ENCODE measurements at regions not wholly inside any gene's neighbourhood (a gene's known extent, or its start where the extent isn't known, plus 50 kb on each side); places are given as distances from the start of the nearest gene placed in this dataset.

GRCh38 chr15:35834216-35834830, 288.4 kb upstream of the DPH6 start:
- Histone ChIP-seq H3K27ac (ENCODE audit: low read depth, low read length) (no peak overlapping the region), H3K36me3 (ENCODE audit: control insufficient read depth, insufficient read depth, low read length) (no peaks in the 10 kb centered on the region), H3K4me1 (ENCODE audit: control insufficient read depth, insufficient read depth, low read length) (no peaks in the 10 kb centered on the region), H3K4me3 (ENCODE audit: low read length) (no peak overlapping the region), H3K9ac (ENCODE audit: low read length) (no peak overlapping the region), H3K27me3 (ENCODE audit: control insufficient read depth, insufficient read depth, low read length) (no peaks in the 10 kb centered on the region)

GRCh38 chr15:35834866-35835265, 288.9 kb upstream of the DPH6 start:
- Histone ChIP-seq H3K4me3 (ENCODE audit: low read length) (no peak overlapping the region), H3K36me3 (ENCODE audit: control insufficient read depth, insufficient read depth, low read length) (no peaks in the 10 kb centered on the region), H3K27me3 (ENCODE audit: control insufficient read depth, insufficient read depth, low read length) (no peaks in the 10 kb centered on the region), H3K9ac (ENCODE audit: low read length) (no peak overlapping the region), H3K27ac (ENCODE audit: low read depth, low read length) (no peak overlapping the region), H3K4me1 (ENCODE audit: control insufficient read depth, insufficient read depth, low read length) (no peaks in the 10 kb centered on the region)

- Histone ChIP-seq H3K4me3 (ENCODE audit: low read length) (no peak overlapping the region), H3K27ac (ENCODE audit: low read depth, low read length) (no peak overlapping the region), H3K4me1 (ENCODE audit: control insufficient read depth, insufficient read depth, low read length) (no peaks in the 10 kb centered on the region), H3K9ac (ENCODE audit: low read length) (no peak overlapping the region), H3K36me3 (ENCODE audit: control insufficient read depth, insufficient read depth, low read length) (no peaks in the 10 kb centered on the region), H3K27me3 (ENCODE audit: control insufficient read depth, insufficient read depth, low read length) (no peaks in the 10 kb centered on the region)
These were observed 292.6 kb upstream of the DPH6 start for GRCh38 chr15:35838424-35839111.

GRCh38 chr15:35842631-35843030, 296.7 kb upstream of the DPH6 start:
- H3K4me3 ChIP-seq (ENCODE audit: low read length), result no peak overlapping the region
- H3K36me3 ChIP-seq (ENCODE audit: control insufficient read depth, insufficient read depth, low read length), result no peaks in the 10 kb centered on the region
- H3K4me1 ChIP-seq (ENCODE audit: control insufficient read depth, insufficient read depth, low read length), result no peaks in the 10 kb centered on the region
- H3K27me3 ChIP-seq (ENCODE audit: control insufficient read depth, insufficient read depth, low read length), result no peaks in the 10 kb centered on the region
- no peak overlapping the region for H3K27ac ChIP-seq (ENCODE audit: low read depth, low read length)
- H3K9ac ChIP-seq (ENCODE audit: low read length), result no peak overlapping the region

- Histone ChIP-seq H3K9ac (ENCODE audit: low read length) (no peak overlapping the region), H3K36me3 (ENCODE audit: control insufficient read depth, insufficient read depth, low read length) (no peaks in the 10 kb centered on the region), H3K27ac (ENCODE audit: low read depth, low read length) (no peak overlapping the region), H3K27me3 (ENCODE audit: control insufficient read depth, insufficient read depth, low read length) (no peaks in the 10 kb centered on the region), H3K4me3 (ENCODE audit: low read length) (no peak overlapping the region), H3K4me1 (ENCODE audit: control insufficient read depth, insufficient read depth, low read length) (no peaks in the 10 kb centered on the region)
These were observed 297.5 kb upstream of the DPH6 start for GRCh38 chr15:35843498-35843897.

- Histone ChIP-seq H3K27me3 (ENCODE audit: control insufficient read depth, insufficient read depth, low read length) (no peaks in the 10 kb centered on the region), H3K36me3 (ENCODE audit: control insufficient read depth, insufficient read depth, low read length) (no peaks in the 10 kb centered on the region), H3K4me3 (ENCODE audit: low read length) (no peak overlapping the region), H3K27ac (ENCODE audit: low read depth, low read length) (no peak overlapping the region), H3K9ac (ENCODE audit: low read length) (no peak overlapping the region), H3K4me1 (ENCODE audit: control insufficient read depth, insufficient read depth, low read length) (no peaks in the 10 kb centered on the region)
These were observed 304.3 kb upstream of the DPH6 start for GRCh38 chr15:35850284-35850683.

- Histone ChIP-seq H3K9ac (ENCODE audit: low read length) (no peak overlapping the region), H3K27me3 (ENCODE audit: control insufficient read depth, insufficient read depth, low read length) (no peaks in the 10 kb centered on the region), H3K4me1 (ENCODE audit: control insufficient read depth, insufficient read depth, low read length) (no peaks in the 10 kb centered on the region), H3K36me3 (ENCODE audit: control insufficient read depth, insufficient read depth, low read length) (no peaks in the 10 kb centered on the region), H3K27ac (ENCODE audit: low read depth, low read length) (no peak overlapping the region), H3K4me3 (ENCODE audit: low read length) (no peak overlapping the region)
These were observed 305.5 kb upstream of the DPH6 start for GRCh38 chr15:35851491-35851890.

- no peaks in the 10 kb centered on the region for H3K36me3 ChIP-seq (ENCODE audit: control insufficient read depth, insufficient read depth, low read length)
- H3K27me3 ChIP-seq (ENCODE audit: control insufficient read depth, insufficient read depth, low read length), result no peaks in the 10 kb centered on the region
- no peaks in the 10 kb centered on the region for H3K4me1 ChIP-seq (ENCODE audit: control insufficient read depth, insufficient read depth, low read length)
- H3K27ac ChIP-seq (ENCODE audit: low read depth, low read length), result no peak overlapping the region
- no peak overlapping the region for H3K4me3 ChIP-seq (ENCODE audit: low read length)
- H3K9ac ChIP-seq (ENCODE audit: low read length), result no peak overlapping the region
These were observed 307.1 kb upstream of the DPH6 start for GRCh38 chr15:35852818-35853624.

- Histone ChIP-seq H3K27ac (ENCODE audit: low read depth, low read length) (no peak overlapping the region), H3K4me1 (ENCODE audit: control insufficient read depth, insufficient read depth, low read length) (no peaks in the 10 kb centered on the region), H3K27me3 (ENCODE audit: control insufficient read depth, insufficient read depth, low read length) (no peaks in the 10 kb centered on the region), H3K9ac (ENCODE audit: low read length) (no peak overlapping the region), H3K4me3 (ENCODE audit: low read length) (no peak overlapping the region), H3K36me3 (ENCODE audit: control insufficient read depth, insufficient read depth, low read length) (no peaks in the 10 kb centered on the region)
These were observed 308.4 kb upstream of the DPH6 start for GRCh38 chr15:35854316-35854715.

GRCh38 chr15:35857567-35858226, 311.7 kb upstream of the DPH6 start:
- Histone ChIP-seq H3K36me3 (ENCODE audit: control insufficient read depth, insufficient read depth, low read length) (no peaks in the 10 kb centered on the region), H3K27ac (ENCODE audit: low read depth, low read length) (no peak overlapping the region), H3K27me3 (ENCODE audit: control insufficient read depth, insufficient read depth, low read length) (no peaks in the 10 kb centered on the region), H3K4me1 (ENCODE audit: control insufficient read depth, insufficient read depth, low read length) (no peaks in the 10 kb centered on the region), H3K9ac (ENCODE audit: low read length) (no peak overlapping the region), H3K4me3 (ENCODE audit: low read length) (no peak overlapping the region)

- Histone ChIP-seq H3K36me3 (ENCODE audit: control insufficient read depth, insufficient read depth, low read length) (no peaks in the 10 kb centered on the region), H3K4me3 (ENCODE audit: low read length) (no peak overlapping the region), H3K27me3 (ENCODE audit: control insufficient read depth, insufficient read depth, low read length) (no peaks in the 10 kb centered on the region), H3K4me1 (ENCODE audit: control insufficient read depth, insufficient read depth, low read length) (no peaks in the 10 kb centered on the region), H3K27ac (ENCODE audit: low read depth, low read length) (no peak overlapping the region), H3K9ac (ENCODE audit: low read length) (no peak overlapping the region)
These were observed 312.7 kb upstream of the DPH6 start for GRCh38 chr15:35858707-35859106.

GRCh38 chr15:35863655-35864054, 317.7 kb upstream of the DPH6 start:
- Histone ChIP-seq H3K4me3 (ENCODE audit: low read length) (no peak overlapping the region), H3K4me1 (ENCODE audit: control insufficient read depth, insufficient read depth, low read length) (no peaks in the 10 kb centered on the region), H3K36me3 (ENCODE audit: control insufficient read depth, insufficient read depth, low read length) (no peaks in the 10 kb centered on the region), H3K27me3 (ENCODE audit: control insufficient read depth, insufficient read depth, low read length) (no peaks in the 10 kb centered on the region), H3K27ac (ENCODE audit: low read depth, low read length) (no peak overlapping the region), H3K9ac (ENCODE audit: low read length) (no peak overlapping the region)
